Hypothalamus (tissue), 51 donors: ENCODE measurements at regions not wholly inside any gene's neighbourhood (a gene's known extent, or its start where the extent isn't known, plus 50 kb on each side); places are given as distances from the start of the nearest gene placed in this dataset.
"Not testable (repeated sequence)": the region's sequence is repeated elsewhere in the genome, so short reads cannot be mapped to it uniquely, and the experiment has no call there.

ENCODE experiments used
- DNase-seq, 51 donors: peaks; one replicate each; lab custom pipeline; 2025; lab: John Stamatoyannopoulos, UW

GRCh38 chr10:34058845-34059614 lies 724.6 kb upstream of the NRP1 start:
- peak in 3 of 51 donors; percentile 8 to 18 (median 17) for DNase-seq

DNA sequence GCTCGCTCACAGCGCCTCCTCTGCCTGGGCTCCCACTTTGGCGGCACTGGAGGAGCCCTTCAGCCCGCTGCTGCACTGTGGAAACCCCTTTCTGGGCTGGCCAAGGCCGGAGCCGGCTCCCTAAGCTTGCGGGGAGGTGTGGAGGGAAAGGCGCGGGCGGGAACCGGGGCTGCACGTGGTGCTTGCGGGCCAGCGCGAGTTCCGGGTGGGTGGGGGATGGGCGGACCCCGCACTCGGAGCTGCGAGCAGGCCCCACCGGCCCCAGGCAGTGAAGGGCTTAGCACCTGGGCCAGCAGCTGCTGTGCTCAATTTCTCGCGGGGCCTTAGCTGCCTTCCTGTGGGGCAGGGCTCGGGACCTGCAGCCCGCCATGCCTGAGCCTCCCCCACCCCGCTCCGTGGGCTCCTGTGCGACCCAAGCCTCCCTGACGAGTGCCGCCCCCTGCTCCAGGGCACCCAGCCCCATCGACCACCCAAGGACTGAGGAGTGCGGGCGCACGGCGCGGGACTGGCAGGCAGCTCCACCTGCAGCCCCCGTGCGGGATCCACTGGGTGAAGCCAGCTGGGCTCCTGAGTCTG lies 721.0 kb upstream of the NRP1 start:
- not testable (repeated sequence) for DNase-seq

DNA sequence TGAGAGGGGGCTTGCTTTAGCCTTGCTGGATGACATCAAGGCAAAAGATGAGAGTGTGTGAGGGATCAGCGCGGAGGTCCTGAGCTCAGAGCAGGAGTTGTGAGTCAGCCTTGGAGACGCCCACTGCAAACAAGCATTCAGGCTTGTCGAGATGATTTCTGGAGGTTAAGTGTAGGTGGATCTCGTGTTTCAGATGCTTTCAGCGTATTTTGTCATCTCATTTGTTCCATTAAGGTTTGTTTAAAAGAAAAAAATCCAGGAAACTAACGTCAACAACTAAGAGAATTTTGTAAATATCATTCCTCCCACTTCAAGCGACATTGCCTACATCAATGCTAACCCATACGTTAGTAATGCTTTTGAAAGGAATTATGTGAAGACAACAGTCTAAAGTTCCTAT lies 715.4 kb upstream of the NRP1 start:
- DNase-seq, result peak in 3 of 51 donors; percentile 6 to 43 (median 15)

GRCh38 chr10:34049469-34049868 lies 715.0 kb upstream of the NRP1 start:
- no peak for DNase-seq

DNA sequence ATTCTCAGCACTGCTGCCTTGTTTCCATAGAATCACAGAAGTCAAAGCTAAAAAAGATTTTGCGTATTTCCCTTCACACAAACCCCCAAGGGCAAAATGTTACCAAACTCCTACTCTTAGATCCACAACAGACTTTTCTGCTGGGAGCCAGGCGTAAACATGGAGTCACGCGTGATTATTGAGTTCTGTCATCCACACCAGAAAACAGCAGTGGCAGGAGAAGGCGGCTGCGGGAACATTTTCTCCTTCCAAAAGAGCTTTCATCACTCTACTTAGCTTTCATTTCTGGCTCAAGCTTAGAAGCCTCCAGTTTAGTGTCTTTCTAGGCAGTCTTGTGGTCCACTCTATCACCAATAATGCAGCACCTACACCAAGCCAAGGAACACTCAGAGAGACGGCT lies 712.9 kb upstream of the NRP1 start:
- DNase-seq, result peak in 1 of 51 donors; percentile 27

GRCh38 chr10:34046506-34047034 lies 712.1 kb upstream of the NRP1 start:
- no peak for DNase-seq

DNA sequence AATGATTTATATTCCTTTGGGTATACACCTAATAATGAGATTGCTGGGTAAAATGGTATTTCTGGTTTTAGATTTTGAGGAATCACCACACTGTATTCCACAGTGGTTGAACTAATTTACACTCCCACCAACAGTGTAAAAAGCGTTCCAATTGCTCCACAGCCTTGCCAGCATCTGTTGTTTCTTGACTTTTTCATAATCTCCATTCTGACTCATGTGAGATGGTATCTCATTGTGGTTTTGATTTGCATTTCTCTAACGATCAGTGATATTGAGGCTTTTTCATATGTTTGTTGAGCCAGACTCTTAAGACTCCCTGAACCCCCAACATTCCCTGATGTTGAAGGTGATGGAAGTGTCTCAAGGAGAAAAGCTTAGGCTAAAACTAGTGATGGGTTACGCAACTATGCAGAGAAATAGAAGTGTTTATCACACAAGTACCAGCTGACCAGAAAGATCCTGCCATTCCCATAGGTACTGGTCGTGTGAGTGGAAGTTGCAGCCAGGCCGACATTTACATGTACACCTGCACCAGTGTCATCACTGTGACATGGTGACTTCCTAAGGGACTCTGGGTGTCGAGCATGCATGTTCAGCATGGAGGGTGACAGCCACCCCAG lies 711.2 kb upstream of the NRP1 start:
- DNase-seq, result no peak

DNA sequence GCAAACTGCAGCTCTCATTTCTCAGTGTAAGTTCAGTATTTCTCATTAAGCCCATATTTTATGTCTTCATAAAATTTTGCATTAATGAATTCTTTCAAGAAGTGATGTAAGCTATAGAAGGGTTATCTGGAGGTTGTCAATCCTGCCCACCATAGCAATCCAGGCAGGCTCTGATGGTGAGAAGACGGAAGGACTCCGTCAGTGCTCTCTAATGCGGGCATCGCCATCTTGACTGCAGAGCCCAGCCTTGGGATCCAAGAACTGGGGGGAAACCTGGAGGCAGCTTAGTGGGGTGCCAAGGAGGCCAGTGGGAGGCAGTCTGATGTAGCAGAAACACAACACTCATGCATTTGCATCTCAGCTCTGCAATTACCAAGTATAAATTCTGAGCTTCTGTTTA lies 707.4 kb upstream of the NRP1 start:
- DNase-seq, result no peak

DNA sequence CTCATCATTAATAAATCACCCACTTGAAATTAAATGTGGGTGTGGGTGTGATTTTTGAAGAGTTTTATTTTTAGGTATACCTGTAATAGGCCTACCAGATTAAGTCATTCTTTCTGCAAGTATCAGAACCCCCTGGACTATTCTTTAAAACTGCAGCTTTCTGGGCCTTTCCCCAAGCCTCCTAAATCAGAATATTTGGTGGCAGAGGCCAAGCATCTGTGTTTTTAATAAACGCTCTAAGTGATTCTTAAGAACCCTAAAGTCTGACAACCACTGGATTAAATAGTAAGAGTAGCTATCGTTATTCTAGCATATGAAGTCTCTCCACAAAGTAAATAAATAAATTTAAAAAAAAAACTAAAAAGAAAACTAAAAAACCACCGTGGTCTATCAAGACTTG lies 703.0 kb upstream of the NRP1 start:
- DNase-seq, result no peak

GRCh38 chr10:34035241-34035790 lies 700.8 kb upstream of the NRP1 start:
- not testable (repeated sequence) for DNase-seq

- DNase-seq, result no peak
Measured at GRCh38 chr10:34033078-34033477, 698.6 kb upstream of the NRP1 start.

GRCh38 chr10:34032564-34032963 lies 698.1 kb upstream of the NRP1 start:
- no peak for DNase-seq

DNA sequence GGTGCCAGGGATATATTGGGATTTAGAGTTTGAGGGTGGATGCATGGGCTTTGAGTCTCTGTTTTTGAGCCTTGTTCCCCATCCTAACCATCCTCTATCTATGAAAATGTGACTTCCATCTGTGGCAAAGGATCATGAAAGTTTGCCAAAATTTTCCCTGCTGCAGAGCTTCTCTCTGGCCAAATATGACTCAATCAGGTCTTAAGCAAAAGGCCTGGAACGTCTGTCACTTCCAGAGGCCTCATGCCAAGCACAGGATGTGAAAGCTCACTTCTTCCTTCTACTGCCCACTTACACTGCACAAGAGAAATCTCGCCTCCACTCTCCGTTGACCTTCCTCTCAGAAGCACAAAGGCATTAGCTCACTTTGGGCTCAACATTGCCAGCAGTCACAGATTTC lies 696.9 kb upstream of the NRP1 start:
- peak in 3 of 51 donors; percentile 14 to 37 (median 17) for DNase-seq

DNA sequence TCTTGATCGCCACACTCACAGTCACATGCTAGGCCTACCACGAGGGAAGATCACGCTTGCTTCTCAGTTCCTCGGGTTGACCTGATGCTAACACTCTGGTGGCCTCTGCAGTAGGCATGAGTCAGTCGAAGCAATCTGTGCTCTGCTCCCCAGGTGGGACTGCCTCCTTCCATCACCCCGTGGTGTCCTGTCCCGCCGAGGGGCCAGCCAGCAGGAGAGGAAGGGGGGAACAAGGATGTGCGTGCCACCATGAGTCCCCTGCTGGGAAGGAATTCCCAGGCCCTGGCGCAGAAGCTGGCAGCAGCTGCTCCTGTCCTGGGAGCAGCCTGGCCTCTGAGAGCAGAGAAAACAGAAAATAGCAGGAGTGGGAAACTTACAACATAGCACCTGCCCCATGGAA lies 695.0 kb upstream of the NRP1 start:
- DNase-seq, result no peak

DNA sequence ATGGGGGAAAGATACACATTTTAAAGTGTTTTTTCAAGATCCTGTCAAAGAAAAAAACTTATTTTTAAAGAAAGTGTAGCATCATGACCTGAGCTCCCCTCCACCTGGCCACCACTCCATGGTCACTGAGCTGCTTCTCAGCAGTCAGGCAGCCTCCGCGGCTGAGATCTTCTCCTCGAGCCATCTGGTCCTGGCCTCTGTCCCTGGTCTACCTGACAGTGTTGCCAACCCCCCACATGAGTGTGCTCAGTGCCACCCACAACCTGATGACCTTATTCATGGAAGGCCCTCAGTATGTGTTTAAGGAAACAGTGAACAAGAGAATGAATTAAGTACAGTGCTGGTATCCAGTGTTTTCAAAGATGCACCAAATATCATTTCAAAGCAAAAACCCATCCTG lies 694.5 kb upstream of the NRP1 start:
- DNase-seq, result no peak

GRCh38 chr10:34024693-34025425 lies 690.4 kb upstream of the NRP1 start:
- DNase-seq, result no peak

- DNase-seq, result no peak
Measured at GRCh38 chr10:34024282-34024681, 689.8 kb upstream of the NRP1 start.

- DNase-seq, result no peak
Measured at GRCh38 chr10:34022195-34022594, 687.7 kb upstream of the NRP1 start.

DNA sequence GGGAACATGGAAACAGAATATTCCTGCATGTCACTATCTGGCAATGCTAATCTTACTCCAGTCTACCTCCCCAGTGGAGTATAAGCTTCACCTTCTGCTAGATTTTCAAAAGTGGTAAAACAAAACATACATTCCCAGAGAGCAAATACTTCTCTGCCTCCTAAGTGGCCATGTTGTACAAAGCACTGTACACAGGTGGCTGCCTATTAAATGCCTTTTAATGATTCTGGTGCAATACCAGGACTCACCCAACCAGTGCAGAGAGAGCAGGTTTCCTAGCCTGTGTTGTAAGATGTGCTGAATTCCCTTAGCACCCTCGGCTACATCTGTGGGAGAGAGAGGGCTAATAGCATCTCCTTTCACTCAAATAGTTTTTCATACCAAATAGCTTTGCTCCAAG lies 684.3 kb upstream of the NRP1 start:
- no peak for DNase-seq

- DNase-seq, result no peak
Measured at GRCh38 chr10:34018129-34018528, 683.7 kb upstream of the NRP1 start.

GRCh38 chr10:34017281-34017680 lies 682.8 kb upstream of the NRP1 start:
- no peak for DNase-seq
